Spleen (tissue), 11 donors: ENCODE measurements at regions not wholly inside any gene's neighbourhood (a gene's known extent, or its start where the extent isn't known, plus 50 kb on each side); places are given as distances from the start of the nearest gene placed in this dataset.

ENCODE experiments used
- DNase-seq: peaks from one replicate; pipeline ENCODE4 v3.0.0-alpha.2; 2020
- H3K27ac ChIP-seq, 8 donors: fragments of 200-600 bp; sonication (generic) in 7 of 8; 1 replicate in 4 of 8; 2 replicates in 4 of 8; pipeline versions ENCODE4 v1.5.0 to v1.8.0; 2016 to 2021; ENCODE audit warnings: inconsistent platforms in 4 of 8, mild to moderate bottlenecking in 4 of 8, moderate library complexity in 1 of 8
- H3K27me3 ChIP-seq, 7 donors: fragments of 200-600 bp; sonication (generic) in 6 of 7; replicated peaks in 1 of 7; 1 replicate in 4 of 7; 2 replicates in 3 of 7; pipeline versions ENCODE4 v1.5.0 to v1.8.0; 2016 to 2021; ENCODE audit warnings: inconsistent platforms in 3 of 7, mild to moderate bottlenecking in 1 of 7
- H3K36me3 ChIP-seq, 6 donors: fragments of 200-600 bp; sonication (generic) in 5 of 6; 1 replicate in 4 of 6; 2 replicates in 2 of 6; pipeline versions ENCODE4 v1.5.0 to v1.8.0; 2016 to 2021; ENCODE audit warnings: inconsistent platforms in 2 of 6
- H3K4me1 ChIP-seq, 6 donors: fragments of 200-600 bp; sonication (generic) in 5 of 6; 1 replicate in 3 of 6; 2 replicates in 3 of 6; pipeline versions ENCODE4 v1.5.0 to v1.8.0; 2016 to 2021; ENCODE audit warnings: inconsistent platforms in 3 of 6
- H3K4me3 ChIP-seq, 8 donors: fragments of 200-600 bp; sonication (generic) in 7 of 8; 1 replicate in 4 of 8; 2 replicates in 4 of 8; pipeline versions ENCODE4 v1.5.0 to v1.8.0; 2016 to 2021; ENCODE audit warnings: inconsistent platforms in 4 of 8, mild to moderate bottlenecking in 4 of 8, moderate library complexity in 2 of 8
- H3K9me3 ChIP-seq, 8 donors: fragments of 200-600 bp; sonication (generic) in 7 of 8; 1 replicate in 4 of 8; 2 replicates in 4 of 8; pipeline versions ENCODE4 v1.5.0 to v1.8.0; 2016 to 2021; ENCODE audit warnings: inconsistent platforms in 4 of 8
- CTCF ChIP-seq, 11 experiments: fragments of 200-600 bp in 7 of 11; fragments of 450-650 bp in 4 of 11; sonication (generic) in 4 of 11; IDR thresholded peaks in 8 of 11; conservative IDR thresholded peaks in 3 of 11; 1 replicate in 7 of 11; 2 replicates in 4 of 11; pipeline versions ENCODE4 v1.4.0 to v1.8.0; 2016 to 2021; ENCODE audit warnings: antibody characterized with exemption in 11 of 11, inconsistent platforms in 4 of 11, mild to moderate bottlenecking in 1 of 11
- POLR2A ChIP-seq, 3 donors: fragments of 450-650 bp; IDR thresholded peaks; one replicate each; pipeline ENCODE4 v1.5.1; 2017; ENCODE audit warnings: antibody characterized with exemption in 3 of 3, mild to moderate bottlenecking in 1 of 3
- POLR2AphosphoS5 ChIP-seq, 3 donors: sonication (generic); formaldehyde crosslinking; IDR thresholded peaks; one replicate each; pipeline ENCODE4 v1.5.1; 2017; ENCODE audit warnings: antibody characterized with exemption in 3 of 3
- WGBS, 5 donors: extraction: QIAGEN DNeasy Blood & Tissue Kit in 3 of 5; methylation state at CpG; one replicate each; pipeline versions ENCODE4 v1.1.5 to v1.1.7; 2013 to 2018; 5-methylcytosine and 5-hydroxymethylcytosine counted together
- intact Hi-C: fragments of 100-400 bp; cut with DNase I; formaldehyde crosslinking; loops from one replicate; pipeline ENCODE4 v1.15.0; 2023; ENCODE audit warnings: low total_unique reads
- donor health status: healthy with polysubstance abuse.
- donor health status: DM: no; HTN: no; CAD: no; lungs with moderate emphysema.
- donor health status: DM: no; HTN: no; CAD: no.
- donor health status: Bipolar disorder and iron deficiency.
- donor health status: healthy.
- donor health status: DM: no; HTN: no; CAD: no.
- donor health status: DM: yes; HTN: yes; CAD: no.

DNA sequence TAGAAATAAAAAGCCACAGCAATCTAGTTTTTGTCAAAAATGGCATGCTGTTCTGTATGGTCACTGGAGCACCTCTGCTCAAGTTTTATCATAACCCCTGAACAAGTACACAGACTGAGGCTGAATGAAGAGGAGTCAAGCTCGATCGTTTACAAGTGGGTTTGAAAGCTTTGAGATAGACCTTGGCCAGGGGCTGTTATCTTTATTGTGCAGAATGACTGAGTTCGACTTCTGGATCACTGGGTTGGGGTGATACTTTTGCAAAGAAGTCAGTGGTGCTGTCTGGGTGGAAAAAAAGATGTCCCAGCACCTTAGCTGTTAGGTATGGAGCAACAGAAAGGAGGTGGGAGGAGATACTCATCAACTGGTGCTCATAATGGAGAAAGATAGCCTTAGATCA lies 446.0 kb downstream of the HACE1 start:
- H3K4me1 ChIP-seq, result no peaks in the 10 kb centered on the region
- TF ChIP-seq POLR2A (IDR thresholded peaks at IDR 0.05), result no peak
- no peak for TF ChIP-seq POLR2AphosphoS5 (IDR thresholded peaks at IDR 0.05)
- TF ChIP-seq CTCF (IDR thresholded peaks at IDR 0.05 in 8 of 11, conservative IDR thresholded peaks at IDR 0.05 in 3 of 11), result no peak
- intact Hi-C loops, result no loop called here
- H3K4me3 ChIP-seq, result no peak overlapping the region
- no peak for DNase-seq
- no peaks in the 10 kb centered on the region for H3K9me3 ChIP-seq
- H3K27me3 ChIP-seq, result no peaks in the 10 kb centered on the region
- 72 to 95% (median 81%) methylated on average over 3 of the region's 3 CpGs for WGBS, 5 donors
- no peaks in the 10 kb centered on the region for H3K36me3 ChIP-seq
- H3K27ac ChIP-seq, result no peak overlapping the region

DNA sequence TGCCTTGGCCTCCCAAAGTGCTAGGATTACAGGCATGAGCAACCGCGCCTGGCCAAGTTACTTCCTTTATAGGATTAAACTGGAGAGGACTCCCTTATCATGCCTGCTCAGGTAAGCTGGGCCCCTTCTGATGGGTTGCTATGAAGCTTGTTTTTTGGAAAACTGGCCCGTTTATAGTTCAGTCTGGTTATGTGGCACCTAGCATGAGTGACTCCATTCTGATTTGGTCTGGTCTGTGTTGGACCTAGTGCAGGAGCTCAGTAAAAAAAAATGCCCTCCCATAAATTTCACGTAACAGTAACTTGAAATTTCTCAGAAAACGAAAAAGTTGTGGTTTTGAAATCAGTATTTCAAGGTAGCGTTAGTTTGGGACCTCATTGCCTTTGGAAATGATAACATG lies 448.4 kb downstream of the HACE1 start:
- WGBS, 5 donors, result 72 to 88% (median 80%) methylated on average over 4 to 6 of the region's 6 CpGs
- H3K9me3 ChIP-seq, result no peaks in the 10 kb centered on the region
- H3K27me3 ChIP-seq, result no peaks in the 10 kb centered on the region
- no peak for DNase-seq
- no peaks in the 10 kb centered on the region for H3K4me1 ChIP-seq
- no peak overlapping the region for H3K27ac ChIP-seq
- H3K36me3 ChIP-seq, result no peaks in the 10 kb centered on the region
- TF ChIP-seq POLR2A (IDR thresholded peaks at IDR 0.05) (no peak), CTCF (IDR thresholded peaks at IDR 0.05 in 8 of 11, conservative IDR thresholded peaks at IDR 0.05 in 3 of 11) (no peak), POLR2AphosphoS5 (IDR thresholded peaks at IDR 0.05) (no peak)
- intact Hi-C loops, result no loop called here
- H3K4me3 ChIP-seq, result no peak overlapping the region

DNA sequence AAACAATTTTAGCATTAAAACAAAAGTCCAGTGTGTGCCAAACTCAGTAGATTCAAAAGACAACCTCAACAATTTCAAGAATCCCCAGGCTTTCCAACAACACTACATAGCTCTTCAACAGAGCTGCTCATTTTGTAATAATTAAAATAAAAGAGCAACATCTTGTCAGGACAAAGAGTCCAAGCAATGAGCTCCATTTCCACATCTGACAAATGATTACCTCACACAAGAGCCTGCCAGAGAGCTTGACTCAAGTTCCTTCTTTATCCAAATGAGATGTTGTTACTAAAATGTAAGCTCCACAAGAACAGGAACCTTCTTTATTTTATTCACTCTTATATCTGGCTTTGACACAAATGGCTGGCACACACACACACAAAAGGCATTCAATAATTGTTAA lies 449.8 kb downstream of the HACE1 start:
- Histone ChIP-seq H3K4me3 (no peak overlapping the region), H3K9me3 (no peaks in the 10 kb centered on the region), H3K36me3 (no peaks in the 10 kb centered on the region), H3K27ac (no peak overlapping the region), H3K4me1 (no peaks in the 10 kb centered on the region), H3K27me3 (no peaks in the 10 kb centered on the region)
- no peak for DNase-seq
- intact Hi-C loops, result no loop called here
- TF ChIP-seq POLR2A (IDR thresholded peaks at IDR 0.05) (no peak), POLR2AphosphoS5 (IDR thresholded peaks at IDR 0.05) (no peak), CTCF (IDR thresholded peaks at IDR 0.05 in 8 of 11, conservative IDR thresholded peaks at IDR 0.05 in 3 of 11) (no peak)

GRCh38 chr6:104407957-104408356 lies 451.8 kb downstream of the HACE1 start:
- no peaks in the 10 kb centered on the region for H3K9me3 ChIP-seq
- TF ChIP-seq CTCF (IDR thresholded peaks at IDR 0.05 in 8 of 11, conservative IDR thresholded peaks at IDR 0.05 in 3 of 11) (no peak), POLR2A (IDR thresholded peaks at IDR 0.05) (no peak), POLR2AphosphoS5 (IDR thresholded peaks at IDR 0.05) (no peak)
- intact Hi-C loops, result no loop called here
- no peaks in the 10 kb centered on the region for H3K4me1 ChIP-seq
- no peak overlapping the region for H3K4me3 ChIP-seq
- H3K27me3 ChIP-seq, result no peaks in the 10 kb centered on the region
- WGBS, 5 donors, result 80 to 84% (median 82%) methylated on average over 3 of the region's 3 CpGs
- no peak overlapping the region for H3K27ac ChIP-seq
- no peak for DNase-seq
- no peaks in the 10 kb centered on the region for H3K36me3 ChIP-seq
